HL-60 (cell line): ENCODE measurements at regions not wholly inside any gene's neighbourhood (a gene's known extent, or its start where the extent isn't known, plus 50 kb on each side); places are given as distances from the start of the nearest gene placed in this dataset.

Experiments
- DNase-seq, 2 experiments: peaks; one replicate each; pipeline ENCODE4 v3.0.0-alpha.2; 2010 to 2020; ENCODE audit warnings: low read depth in 1 of 2, low spot score in 1 of 2
- H3K27ac ChIP-seq: fragments of 250-450 bp; sonication (Bioruptor Pico); replicated peaks from 2 replicates; pipeline ENCODE4 v1.5.1; 2020; ENCODE audit warnings: mild to moderate bottlenecking, moderate library complexity
- H3K27me3 ChIP-seq: fragments of 250-450 bp; sonication (Bioruptor Pico); 2 replicates; pipeline ENCODE4 v1.5.1; 2021; ENCODE audit warnings: mild to moderate bottlenecking, moderate library complexity; ENCODE audit not compliant: insufficient read depth, poor library complexity, severe bottlenecking
- H3K4me3 ChIP-seq: replicated peaks from 2 replicates; pipeline ENCODE4 v1.5.1; 2011; ENCODE audit warnings: mild to moderate bottlenecking, control low read depth, low read length; ENCODE audit not compliant: insufficient read depth
- CTCF ChIP-seq: IDR thresholded peaks from one replicate; pipeline ENCODE4 v1.5.1; 2011; ENCODE audit warnings: low read length, control low read depth, inconsistent platforms; ENCODE audit not compliant: insufficient read depth
- GABPA ChIP-seq: IDR thresholded peaks from 2 replicates; pipeline ENCODE4 v1.6.1; 2012; ENCODE audit warnings: low read depth
- POLR2AphosphoS5 ChIP-seq: IDR thresholded peaks from 2 replicates; pipeline ENCODE4 v1.6.1; 2012; ENCODE audit warnings: low read depth
- REST ChIP-seq: IDR thresholded peaks from 2 replicates; pipeline ENCODE4 v1.6.1; 2012; ENCODE audit warnings: low read depth; ENCODE audit not compliant: insufficient replicate concordance
- SPI1 ChIP-seq: IDR thresholded peaks from 2 replicates; pipeline ENCODE4 v1.6.1; 2012; ENCODE audit warnings: low read depth, mild to moderate bottlenecking, borderline replicate concordance

- TF ChIP-seq GABPA (no peak), REST (no peak), SPI1 (no peak), POLR2AphosphoS5 (no peak), CTCF (no peak)
These were observed 201.2 kb downstream of the FLRT2 start for GRCh38 chr14:85731186-85731585.

GRCh38 chr14:85728476-85729065 lies 198.6 kb downstream of the FLRT2 start:
- DNase-seq = no peak
- H3K27ac ChIP-seq = no peak overlapping the region
- H3K27me3 ChIP-seq = no peaks in the 10 kb centered on the region
- no peak for TF ChIP-seq CTCF
- TF ChIP-seq REST = no peak
- no peak for TF ChIP-seq SPI1
- TF ChIP-seq GABPA = no peak
- no peak for TF ChIP-seq POLR2AphosphoS5
- H3K4me3 ChIP-seq = no peak overlapping the region

More at GRCh38 chr14:85731186-85731585, 201.2 kb downstream of the FLRT2 start:
- DNase-seq = no peak
- no peak overlapping the region for H3K27ac ChIP-seq
- H3K27me3 ChIP-seq = no peaks in the 10 kb centered on the region
- H3K4me3 ChIP-seq = no peak overlapping the region

- TF ChIP-seq REST = no peak
- TF ChIP-seq CTCF = no peak
- no peak for TF ChIP-seq GABPA
- no peak for TF ChIP-seq POLR2AphosphoS5
- no peak overlapping the region for H3K4me3 ChIP-seq
- DNase-seq = no peak
- no peak overlapping the region for H3K27ac ChIP-seq
- no peaks in the 10 kb centered on the region for H3K27me3 ChIP-seq
These were observed 184.1 kb downstream of the FLRT2 start for GRCh38 chr14:85714069-85714468.
